AML-193 (cell line): ENCODE measurements at regions not wholly inside any gene's neighbourhood (a gene's known extent, or its start where the extent isn't known, plus 50 kb on each side); places are given as distances from the start of the nearest gene placed in this dataset.
"Not testable (repeated sequence)": the region's sequence is repeated elsewhere in the genome, so short reads cannot be mapped to it uniquely, and the experiment has no call there.

ENCODE experiments used
- DNase-seq, 2 experiments: peaks; one replicate each; lab custom pipeline; 2025; lab: John Stamatoyannopoulos, UW

GRCh38 chr15:45868109-45868691 lies 233.4 kb downstream of the SQOR start:
- no peak for DNase-seq

- DNase-seq, result peak in 1 of 2 experiments; percentile 1
Observed at GRCh38 chr15:45869034-45869668, 234.3 kb downstream of the SQOR start.

- DNase-seq, result no peak
Observed at GRCh38 chr15:45871121-45871855, 236.5 kb downstream of the SQOR start.

GRCh38 chr15:45873781-45874180 lies 239.0 kb downstream of the SQOR start:
- DNase-seq, result no peak

- not testable (repeated sequence) for DNase-seq
Observed at GRCh38 chr15:45874566-45874965, 239.7 kb downstream of the SQOR start.

GRCh38 chr15:45884289-45884688 lies 249.5 kb downstream of the SQOR start:
- DNase-seq, result no peak

- no peak for DNase-seq
Observed at GRCh38 chr15:45884755-45885445, 250.1 kb downstream of the SQOR start.

GRCh38 chr15:45885801-45886200 lies 251.0 kb downstream of the SQOR start:
- DNase-seq, result no peak

- DNase-seq, result no peak
Observed at GRCh38 chr15:45891766-45892165, 256.9 kb downstream of the SQOR start.

GRCh38 chr15:45892182-45892581 lies 257.4 kb downstream of the SQOR start:
- no peak for DNase-seq

GRCh38 chr15:45903283-45903682 lies 268.5 kb downstream of the SQOR start:
- no peak for DNase-seq

GRCh38 chr15:45904019-45904418 lies 269.2 kb downstream of the SQOR start:
- DNase-seq, result no peak

- no peak for DNase-seq
Observed at GRCh38 chr15:45906230-45906629, 271.4 kb downstream of the SQOR start.

GRCh38 chr15:45910671-45911070 lies 275.8 kb downstream of the SQOR start:
- no peak for DNase-seq

GRCh38 chr15:45913451-45913850 lies 278.6 kb downstream of the SQOR start:
- no peak for DNase-seq

GRCh38 chr15:45914425-45914824 lies 279.6 kb downstream of the SQOR start:
- DNase-seq, result no peak

- DNase-seq, result no peak
Observed at GRCh38 chr15:45918839-45919238, 284.0 kb downstream of the SQOR start.

- no peak for DNase-seq
Observed at GRCh38 chr15:45919806-45920205, 285.0 kb downstream of the SQOR start.

GRCh38 chr15:45921376-45921775 lies 286.5 kb downstream of the SQOR start:
- no peak for DNase-seq

- DNase-seq, result no peak
Observed at GRCh38 chr15:45921978-45922377, 287.1 kb downstream of the SQOR start.

- no peak for DNase-seq
Observed at GRCh38 chr15:45941367-45941766, 306.5 kb downstream of the SQOR start.

- DNase-seq, result no peak
Observed at GRCh38 chr15:45943240-45943639, 308.4 kb downstream of the SQOR start.

- DNase-seq, result no peak
Observed at GRCh38 chr15:45946111-45946510, 311.3 kb downstream of the SQOR start.
